Prostate gland (tissue), 2 donors: ENCODE measurements at regions not wholly inside any gene's neighbourhood (a gene's known extent, or its start where the extent isn't known, plus 50 kb on each side); places are given as distances from the start of the nearest gene placed in this dataset.

Experiments
- CTCF ChIP-seq, 4 experiments: fragments of 200-600 bp in 2 of 4; fragments of 450-650 bp in 2 of 4; sonication (generic) in 2 of 4; IDR thresholded peaks; 1 replicate in 3 of 4; 2 replicates in 1 of 4; pipeline ENCODE4 v1.5.1; 2016 to 2019; ENCODE audit warnings: antibody characterized with exemption in 4 of 4, mild to moderate bottlenecking in 2 of 4, moderate library complexity in 2 of 4
- POLR2A ChIP-seq: fragments of 450-650 bp; IDR thresholded peaks from one replicate; pipeline ENCODE4 v1.6.1; 2016; ENCODE audit warnings: antibody characterized with exemption, mild to moderate bottlenecking
- POLR2AphosphoS5 ChIP-seq: sonication (generic); formaldehyde crosslinking; IDR thresholded peaks from one replicate; pipeline ENCODE4 v1.6.1; 2017; ENCODE audit warnings: antibody characterized with exemption

DNA sequence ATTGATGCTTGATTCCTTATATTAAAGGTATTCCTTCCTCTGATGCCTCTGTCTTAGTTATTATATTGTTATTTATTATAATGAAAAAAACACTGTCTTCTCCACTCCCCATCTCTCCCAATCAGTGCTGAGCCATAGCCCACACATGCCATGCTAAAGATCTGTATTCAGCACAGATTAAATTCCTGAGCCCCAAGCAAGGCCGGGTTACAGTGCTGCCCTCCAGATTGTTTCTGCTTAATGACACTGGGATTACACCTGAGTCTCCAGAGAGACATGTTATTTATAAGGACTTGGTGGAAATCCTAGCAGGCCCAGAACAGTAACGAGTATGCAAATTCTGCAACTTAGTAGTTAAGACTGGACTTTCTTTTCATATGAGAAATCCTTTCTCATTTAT is 305.9 kb upstream of the UMPS start:
- no peak for TF ChIP-seq CTCF (IDR thresholded peaks at IDR 0.05)
- TF ChIP-seq POLR2AphosphoS5, result no peak
- no peak for TF ChIP-seq POLR2A
